T47D (cell line): ENCODE measurements at regions not wholly inside any gene's neighbourhood (a gene's known extent, or its start where the extent isn't known, plus 50 kb on each side); places are given as distances from the start of the nearest gene placed in this dataset.

Experiments
- DNase-seq, 2 experiments: peaks; one replicate each; pipeline versions ENCODE4 v3.0.0 to v3.0.0-alpha.2; 2011 to 2012; ENCODE audit warnings: low read depth in 1 of 2, low spot score in 1 of 2
- JUND ChIP-seq: IDR thresholded peaks from 2 replicates; pipeline ENCODE4 v1.6.1; 2012; ENCODE audit warnings: low read depth
- in situ Hi-C: cut with HindIII; loops from 2 replicates; pipeline ENCODE4 v1.10.0; 2016; ENCODE audit warnings: low sequenced_read_pairs, low pct_unique_long_range_greater_than_20kb

- no peak for TF ChIP-seq JUND
- in situ Hi-C loops = no loop called here
- no peak for DNase-seq
Observed at GRCh38 chrX:147736045-147736444, 175.7 kb upstream of the FMR1 start.

- no peak for TF ChIP-seq JUND
- DNase-seq = no peak
- in situ Hi-C loops = no loop called here
Observed at GRCh38 chrX:147737690-147738089, 174.0 kb upstream of the FMR1 start.

GRCh38 chrX:147738265-147738664 is 173.5 kb upstream of the FMR1 start:
- in situ Hi-C loops = no loop called here
- TF ChIP-seq JUND = no peak

GRCh38 chrX:147739196-147739595 is 172.5 kb upstream of the FMR1 start:
- no peak for TF ChIP-seq JUND
- in situ Hi-C loops = no loop called here
- no peak for DNase-seq

More at GRCh38 chrX:147738265-147738664, 173.5 kb upstream of the FMR1 start:
- no peak for DNase-seq

- no peak for TF ChIP-seq JUND
- in situ Hi-C loops = no loop called here
- DNase-seq = no peak
Observed at GRCh38 chrX:147741776-147742175, 169.9 kb upstream of the FMR1 start.

- no peak for DNase-seq
- in situ Hi-C loops = no loop called here
- TF ChIP-seq JUND = no peak
Observed at GRCh38 chrX:147749308-147749707, 162.4 kb upstream of the FMR1 start.

- no peak for TF ChIP-seq JUND
- in situ Hi-C loops = no loop called here
- no peak for DNase-seq
Observed at GRCh38 chrX:147757750-147758149, 154.0 kb upstream of the FMR1 start.

- in situ Hi-C loops = no loop called here
- DNase-seq = no peak
- no peak for TF ChIP-seq JUND
Observed at GRCh38 chrX:147763131-147763530, 148.6 kb upstream of the FMR1 start.

GRCh38 chrX:147764868-147765267 is 146.9 kb upstream of the FMR1 start:
- DNase-seq = no peak
- in situ Hi-C loops = no loop called here
- TF ChIP-seq JUND = no peak

GRCh38 chrX:147770858-147771257 is 140.9 kb upstream of the FMR1 start:
- no peak for DNase-seq
- no peak for TF ChIP-seq JUND
- in situ Hi-C loops = no loop called here

GRCh38 chrX:147776988-147777387 is 134.7 kb upstream of the FMR1 start:
- in situ Hi-C loops = no loop called here
- no peak for TF ChIP-seq JUND
- no peak for DNase-seq

GRCh38 chrX:147779173-147779572 is 132.5 kb upstream of the FMR1 start:
- DNase-seq = no peak
- no peak for TF ChIP-seq JUND
- in situ Hi-C loops = no loop called here

GRCh38 chrX:147781844-147782243 is 129.9 kb upstream of the FMR1 start:
- no peak for TF ChIP-seq JUND
- DNase-seq = no peak
- in situ Hi-C loops = no loop called here

- in situ Hi-C loops = no loop called here
- no peak for DNase-seq
- TF ChIP-seq JUND = no peak
Observed at GRCh38 chrX:147788641-147789350, 122.9 kb upstream of the FMR1 start.
